NT2/D1 (cell line): ENCODE measurements at regions not wholly inside any gene's neighbourhood (a gene's known extent, or its start where the extent isn't known, plus 50 kb on each side); places are given as distances from the start of the nearest gene placed in this dataset.

Source experiments
- YY1 ChIP-seq: IDR thresholded peaks from 2 replicates; pipeline ENCODE4 v1.6.1; 2011; ENCODE audit not compliant: insufficient read length, insufficient read depth
- ZNF274 ChIP-seq: IDR thresholded peaks from 2 replicates; pipeline ENCODE4 v1.6.1; 2011; ENCODE audit warnings: mild to moderate bottlenecking, low read depth, low read length

DNA sequence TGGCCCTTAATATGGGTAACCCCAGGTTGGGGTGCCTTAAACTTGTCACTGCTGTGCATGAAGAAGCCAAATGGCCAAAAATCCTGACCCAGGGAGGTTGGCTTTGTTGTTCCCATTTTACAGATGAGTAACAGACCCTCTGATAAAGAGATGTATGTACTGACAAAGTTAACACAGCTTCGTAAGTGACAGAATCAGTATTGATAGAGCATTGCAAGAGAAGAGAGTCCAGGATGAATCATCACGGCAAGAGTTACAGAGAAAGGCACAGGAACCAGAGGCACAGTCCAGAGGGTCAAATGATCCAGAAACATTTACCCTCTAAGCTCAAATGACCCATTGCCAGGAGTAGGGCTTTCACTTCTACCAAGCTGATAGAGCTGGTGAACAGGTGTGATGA is 103.8 kb upstream of the SMC2 start:
- no peak for TF ChIP-seq ZNF274
- no peak for TF ChIP-seq YY1
